GM13977 (cell line): ENCODE measurements at regions not wholly inside any gene's neighbourhood (a gene's known extent, or its start where the extent isn't known, plus 50 kb on each side); places are given as distances from the start of the nearest gene placed in this dataset.

Experiments
- DNase-seq: peaks from one replicate; pipeline ENCODE4 v3.0.0; 2012; ENCODE audit warnings: low spot score
- in situ Hi-C: fragments of 300-500 bp; cut with MboI; formaldehyde crosslinking; loops from one replicate; pipeline ENCODE4 v1.12.0; 2022; ENCODE audit warnings: low sequenced_read_pairs, low pct_unique_long_range_greater_than_20kb, mixed read lengths, inconsistent platforms; ENCODE audit not compliant: unreplicated experiment
- TF ChIP-seq, protein P1 (sequence below): IDR thresholded peaks from 2 replicates; pipeline ENCODE4 v1.5.1; 2012; ENCODE audit warnings: mild to moderate bottlenecking, control low read depth; ENCODE audit not compliant: insufficient read depth; ENCODE audit errors: extremely low read depth, missing control alignments

DNA sequence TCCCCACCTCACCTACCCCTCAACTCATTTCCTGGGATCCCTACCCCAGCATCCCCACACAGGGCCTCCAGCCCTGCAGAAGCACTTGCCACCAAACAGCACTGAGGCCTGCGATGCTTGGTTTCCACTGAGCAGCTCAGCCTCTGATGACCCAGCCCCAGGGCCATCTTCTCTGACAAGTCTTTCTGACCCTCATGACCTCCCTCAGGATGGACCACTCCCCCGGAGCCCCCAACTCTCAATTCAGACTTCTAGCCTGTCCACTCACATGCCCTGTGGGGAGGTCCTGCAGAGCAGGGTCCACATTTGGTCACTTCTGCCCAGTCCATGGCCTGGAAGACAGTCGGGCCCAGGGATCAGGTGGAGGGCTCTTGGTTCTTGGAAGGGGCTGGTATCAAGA lies 63.4 kb upstream of the SPATA12 start:
- in situ Hi-C loops, result loop anchor here (25.0 kb wide), 1 partner anchor 160 kb away; no protein-coding TSS in a partner anchor
- DNase-seq, result no peak
- TF ChIP-seq, protein P1, sequence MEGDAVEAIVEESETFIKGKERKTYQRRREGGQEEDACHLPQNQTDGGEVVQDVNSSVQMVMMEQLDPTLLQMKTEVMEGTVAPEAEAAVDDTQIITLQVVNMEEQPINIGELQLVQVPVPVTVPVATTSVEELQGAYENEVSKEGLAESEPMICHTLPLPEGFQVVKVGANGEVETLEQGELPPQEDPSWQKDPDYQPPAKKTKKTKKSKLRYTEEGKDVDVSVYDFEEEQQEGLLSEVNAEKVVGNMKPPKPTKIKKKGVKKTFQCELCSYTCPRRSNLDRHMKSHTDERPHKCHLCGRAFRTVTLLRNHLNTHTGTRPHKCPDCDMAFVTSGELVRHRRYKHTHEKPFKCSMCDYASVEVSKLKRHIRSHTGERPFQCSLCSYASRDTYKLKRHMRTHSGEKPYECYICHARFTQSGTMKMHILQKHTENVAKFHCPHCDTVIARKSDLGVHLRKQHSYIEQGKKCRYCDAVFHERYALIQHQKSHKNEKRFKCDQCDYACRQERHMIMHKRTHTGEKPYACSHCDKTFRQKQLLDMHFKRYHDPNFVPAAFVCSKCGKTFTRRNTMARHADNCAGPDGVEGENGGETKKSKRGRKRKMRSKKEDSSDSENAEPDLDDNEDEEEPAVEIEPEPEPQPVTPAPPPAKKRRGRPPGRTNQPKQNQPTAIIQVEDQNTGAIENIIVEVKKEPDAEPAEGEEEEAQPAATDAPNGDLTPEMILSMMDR, result no peak

DNA sequence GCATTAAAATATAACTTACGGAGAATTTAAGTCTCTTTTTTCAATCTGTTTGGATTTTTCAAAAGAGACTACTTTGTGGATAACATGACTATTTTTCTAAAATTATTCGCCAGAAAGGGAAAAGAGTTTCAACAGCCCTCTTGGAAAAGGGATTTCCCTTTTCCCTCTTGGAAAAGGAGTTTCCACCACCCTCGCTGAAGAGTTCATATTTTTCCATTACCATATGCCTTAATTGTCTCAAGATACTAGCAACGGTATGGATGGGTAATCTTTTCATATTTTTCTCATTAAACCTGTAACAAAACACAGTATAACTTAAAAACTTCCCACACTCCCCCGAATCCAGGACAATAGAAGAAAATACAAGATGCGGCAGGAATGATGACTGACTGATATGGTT lies 66.1 kb upstream of the SPATA12 start:
- in situ Hi-C loops, result loop anchor here (5.0 to 25.0 kb wide), 2 partner anchors 157 to 292 kb away; no protein-coding TSS in a partner anchor
- DNase-seq, result no peak
- TF ChIP-seq, protein P1, result no peak

DNA sequence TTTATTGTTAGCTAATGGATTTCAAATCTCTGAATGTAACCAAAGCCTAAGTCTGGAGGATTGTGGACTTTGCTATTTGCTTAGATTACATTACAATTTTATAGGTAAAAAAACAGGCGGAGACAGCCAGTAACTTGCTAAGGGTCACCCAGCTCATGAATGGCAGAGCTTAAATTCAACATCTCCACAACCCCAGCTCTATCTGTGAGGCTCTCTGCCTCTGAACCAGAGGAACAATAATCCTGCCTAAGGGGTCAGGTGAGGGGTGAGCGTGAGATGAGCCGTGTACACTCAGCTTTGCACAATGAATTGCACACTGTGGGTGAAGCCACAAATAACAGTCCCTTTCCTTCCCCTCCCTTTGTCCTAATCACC lies 69.8 kb upstream of the SPATA12 start:
- TF ChIP-seq, protein P1, result no peak
- DNase-seq, result no peak
- in situ Hi-C loops, result loop anchor here (5.0 to 25.0 kb wide), 2 partner anchors 153 to 288 kb away; no protein-coding TSS in a partner anchor

DNA sequence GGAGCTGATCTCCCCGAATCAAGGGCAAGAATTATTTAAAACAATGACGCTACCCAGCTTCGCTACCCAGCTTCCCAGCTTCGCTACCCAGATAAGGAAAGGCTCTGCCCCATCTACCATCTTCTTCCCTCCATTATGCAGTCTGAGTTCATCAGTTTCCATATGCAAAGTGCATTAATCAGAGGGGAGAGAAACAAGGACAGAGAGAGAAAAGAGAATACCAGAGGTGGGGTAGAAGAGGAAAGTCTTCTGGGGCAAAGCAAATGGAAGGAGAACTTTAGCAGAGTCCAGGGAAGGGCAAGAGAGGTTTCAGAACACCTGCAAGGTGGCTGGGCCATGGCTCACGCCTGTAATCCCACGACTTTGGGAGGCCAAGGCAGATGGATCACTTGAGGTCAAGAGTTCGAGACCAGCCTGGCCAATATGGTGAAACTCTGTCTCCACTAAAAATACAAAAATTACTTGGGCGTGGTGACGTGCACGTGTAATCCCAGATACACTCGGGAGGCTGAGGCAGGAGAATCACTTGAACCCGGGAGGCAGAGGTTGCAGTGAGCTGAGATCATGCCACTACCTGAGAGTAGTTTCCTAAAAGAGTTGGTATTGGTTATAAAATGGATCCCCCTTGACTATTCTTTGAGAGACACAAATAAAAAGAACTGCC lies 70.4 kb upstream of the SPATA12 start:
- in situ Hi-C loops, result loop anchor here (5.0 to 25.0 kb wide), 2 partner anchors 153 to 288 kb away; no protein-coding TSS in a partner anchor
- TF ChIP-seq, protein P1, result no peak
- no peak for DNase-seq

DNA sequence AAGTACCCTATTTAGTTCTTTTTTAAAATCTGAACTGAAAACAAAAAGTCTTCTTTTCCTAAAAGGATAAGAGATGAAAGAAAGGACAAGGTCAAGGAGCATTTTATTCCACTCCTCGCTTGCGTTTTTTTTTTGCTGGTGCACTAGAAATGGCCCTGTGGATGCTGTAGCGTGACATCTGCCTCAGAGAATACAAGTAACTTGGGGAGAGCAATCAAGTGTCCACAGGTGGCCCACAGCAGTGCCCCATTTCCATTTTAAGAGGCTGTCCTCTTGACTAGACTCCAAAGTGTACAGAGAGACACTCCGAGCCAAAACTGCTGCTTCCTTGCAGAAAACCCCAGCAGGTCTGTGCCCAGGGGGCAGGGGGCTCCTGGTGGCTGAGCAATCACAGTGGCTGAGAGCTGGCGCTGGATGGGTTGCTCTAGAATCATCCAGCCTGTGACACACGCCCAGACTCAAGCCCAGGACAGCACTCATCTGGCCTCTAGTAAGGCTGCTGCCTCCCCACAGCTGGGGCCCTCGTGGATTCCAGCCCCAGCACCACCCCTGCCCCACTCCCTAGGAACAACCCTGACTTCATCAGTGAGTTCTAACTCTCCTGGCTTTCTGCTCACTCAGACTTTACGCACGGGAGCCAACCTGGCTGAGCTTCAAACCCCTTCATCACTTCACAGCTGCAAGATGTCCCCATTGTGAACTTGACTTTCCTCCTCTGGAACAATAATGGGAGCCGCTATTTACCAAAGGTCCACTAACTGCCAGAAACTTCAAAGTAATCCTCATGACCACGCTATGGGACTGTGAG lies 71.1 kb upstream of the SPATA12 start:
- no peak for DNase-seq
- TF ChIP-seq, protein P1, result no peak
- in situ Hi-C loops, result loop anchor here (25.0 kb wide), 1 partner anchor 152 kb away; no protein-coding TSS in a partner anchor

DNA sequence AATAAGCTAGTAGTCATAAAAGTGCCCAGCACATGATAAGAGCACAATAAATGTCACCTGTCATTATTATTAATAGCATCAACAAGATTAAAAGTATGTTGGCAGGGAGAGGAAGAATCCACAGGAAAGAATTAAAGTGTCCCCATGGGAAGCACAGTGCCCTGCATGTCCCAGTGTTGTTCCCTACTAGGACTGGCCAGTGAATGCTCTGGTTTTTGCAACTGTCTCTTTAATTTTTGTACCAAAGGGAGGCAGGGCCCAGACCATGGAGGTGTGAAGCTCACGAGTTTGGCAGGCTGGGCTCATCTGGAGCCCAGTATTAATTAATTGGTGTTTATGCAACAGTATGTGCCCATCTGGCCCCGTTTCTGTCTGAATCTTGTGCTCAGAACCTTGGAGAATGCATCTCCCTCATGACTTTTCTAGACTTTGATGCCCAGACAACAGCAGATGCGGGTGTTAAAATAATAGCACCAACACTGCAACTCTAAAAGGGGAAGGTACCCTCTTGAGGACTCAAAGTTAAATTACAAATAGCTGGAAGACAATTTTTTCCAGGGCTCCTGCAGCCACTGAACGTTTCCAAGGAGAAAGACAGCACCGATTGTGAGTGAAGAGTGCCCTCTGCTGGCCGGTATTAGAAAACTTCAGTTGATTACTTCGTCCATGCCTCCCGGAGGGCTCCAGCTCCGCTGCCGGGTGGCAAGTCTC lies 71.9 kb upstream of the SPATA12 start:
- TF ChIP-seq, protein P1, result peak; percentile 72
- DNase-seq, result peak; percentile 61
- in situ Hi-C loops, result loop anchor here (25.0 kb wide), 1 partner anchor 151 kb away; no protein-coding TSS in a partner anchor
